NCI-H2029 treated with DMSO at 0.1 percent for 48 hours (cell line): ENCODE measurements at regions not wholly inside any gene's neighbourhood (a gene's known extent, or its start where the extent isn't known, plus 50 kb on each side); places are given as distances from the start of the nearest gene placed in this dataset.

Source experiments
- DNase-seq: peaks from one replicate; lab custom pipeline; 2025; lab: John Stamatoyannopoulos, UW

DNA sequence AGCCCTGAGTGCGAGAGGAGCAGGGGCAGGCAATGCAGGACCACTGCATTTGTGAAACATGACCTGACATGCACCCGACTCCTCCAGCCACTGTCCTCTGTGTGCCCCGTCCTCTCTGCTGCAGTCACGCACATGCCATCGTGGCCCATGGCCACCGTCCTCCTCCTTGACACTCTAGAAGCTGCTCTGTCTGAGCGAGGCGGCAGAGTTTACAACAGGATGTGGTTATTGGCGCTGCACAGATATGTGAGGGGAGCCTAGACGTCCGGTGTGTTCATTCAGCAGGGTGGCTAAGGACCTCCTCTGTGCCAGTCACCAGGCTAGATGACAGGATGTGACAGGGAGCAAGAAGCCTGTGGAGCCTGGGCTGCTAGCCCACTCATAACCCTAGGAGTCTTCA lies 277.8 kb downstream of the FOXO1 start:
- no peak for DNase-seq

- no peak for DNase-seq
These were observed 277.3 kb downstream of the FOXO1 start for GRCh38 chr13:40389081-40389641.

- no peak for DNase-seq
These were observed 276.0 kb downstream of the FOXO1 start for GRCh38 chr13:40390401-40390916.

- no peak for DNase-seq
These were observed 274.7 kb downstream of the FOXO1 start for GRCh38 chr13:40391788-40392187.

- no peak for DNase-seq
These were observed 272.0 kb downstream of the FOXO1 start for GRCh38 chr13:40394304-40394985.

DNA sequence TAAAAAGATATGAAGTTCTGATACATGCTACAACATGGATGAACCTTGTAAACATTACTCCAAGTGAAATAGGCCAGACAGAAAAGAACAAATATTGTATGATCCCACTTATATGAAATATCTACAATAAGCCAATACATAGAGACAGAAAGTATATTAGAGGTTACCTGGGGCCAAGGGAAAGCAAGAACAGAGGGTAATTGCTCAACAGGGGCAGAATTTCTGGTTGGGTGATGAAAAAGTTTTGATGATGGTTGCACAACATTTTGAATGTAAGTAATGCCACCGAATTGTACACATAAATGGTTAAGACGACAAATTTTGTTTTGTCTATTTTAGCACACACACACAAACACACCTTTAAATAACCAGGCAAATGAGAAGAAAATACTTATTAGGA lies 268.4 kb downstream of the FOXO1 start:
- DNase-seq = no peak

GRCh38 chr13:40399756-40400155 lies 266.7 kb downstream of the FOXO1 start:
- no peak for DNase-seq

GRCh38 chr13:40401911-40402776 lies 264.3 kb downstream of the FOXO1 start:
- DNase-seq = peak; percentile 6

- DNase-seq = no peak
These were observed 263.5 kb downstream of the FOXO1 start for GRCh38 chr13:40402931-40403431.

DNA sequence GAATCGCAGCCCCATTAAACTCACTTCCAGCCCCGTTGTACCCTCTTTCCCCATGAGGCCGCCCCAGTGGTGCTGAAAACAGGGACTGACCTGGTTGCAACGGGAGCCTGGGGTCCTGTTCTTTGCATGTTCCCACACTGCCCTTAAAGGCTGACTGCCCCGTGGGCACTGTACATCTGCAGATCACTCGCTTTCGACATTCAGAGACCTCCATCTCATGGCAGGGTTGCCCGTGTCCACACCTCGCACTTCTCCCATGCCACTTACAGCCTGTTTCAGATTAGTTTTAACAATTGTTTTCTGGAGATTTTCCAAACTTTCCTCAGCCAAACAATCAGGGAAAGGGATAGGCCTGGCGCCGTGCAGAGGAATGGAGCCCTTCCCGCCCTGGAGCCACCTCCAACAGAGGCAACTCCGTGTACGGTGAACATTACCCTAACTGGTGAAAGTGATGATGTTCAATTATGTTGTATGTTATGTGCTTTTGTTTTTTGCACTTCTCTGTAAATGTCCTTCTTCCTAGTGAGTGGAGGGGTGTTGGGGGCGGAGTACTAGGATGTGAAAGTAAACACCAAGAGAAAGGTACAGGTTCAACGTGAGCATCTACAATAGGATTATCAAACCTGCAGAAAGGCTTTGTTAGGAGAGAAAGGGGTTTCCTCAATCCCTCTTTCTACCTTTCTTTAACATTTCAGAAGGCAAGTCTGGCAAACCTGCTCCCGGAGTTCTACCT lies 262.8 kb downstream of the FOXO1 start:
- no peak for DNase-seq

- DNase-seq = no peak
These were observed 262.0 kb downstream of the FOXO1 start for GRCh38 chr13:40404407-40404806.

DNA sequence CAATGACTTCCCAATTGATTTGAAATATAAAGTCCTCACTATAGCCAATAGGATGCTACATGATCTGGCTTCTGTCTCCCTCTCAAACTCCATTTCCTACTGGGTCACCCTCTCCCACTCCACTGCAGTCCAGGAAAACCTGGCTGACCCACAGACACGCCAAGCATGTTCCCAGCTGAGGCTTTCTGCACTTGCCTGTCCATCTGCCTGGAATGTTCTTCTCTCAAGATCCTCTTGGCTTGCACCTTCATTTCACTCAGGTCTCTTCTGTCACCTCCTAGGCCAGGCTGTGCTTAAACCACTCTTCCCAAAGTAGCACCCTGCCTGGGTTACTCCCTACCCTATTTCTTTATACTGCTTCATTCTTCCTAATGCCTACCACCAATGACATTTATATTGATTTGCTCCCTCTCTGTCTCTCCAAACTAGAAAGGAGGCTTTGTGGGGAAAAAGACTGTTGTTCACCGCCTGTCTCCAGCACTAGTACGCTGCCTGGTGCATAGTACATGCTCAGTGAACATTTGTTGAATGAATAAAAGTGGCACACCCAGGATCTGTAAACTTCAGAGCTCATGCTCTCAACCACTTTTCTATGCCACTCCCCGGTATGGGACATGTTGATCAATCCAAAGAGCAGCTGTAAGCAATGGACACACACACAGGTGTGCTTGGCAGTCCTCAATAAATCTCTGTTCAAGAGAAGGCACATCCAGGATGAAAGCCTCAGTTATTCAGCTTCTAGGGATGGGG lies 261.3 kb downstream of the FOXO1 start:
- no peak for DNase-seq

- no peak for DNase-seq
These were observed 259.9 kb downstream of the FOXO1 start for GRCh38 chr13:40406405-40407120.

GRCh38 chr13:40407567-40407966 lies 258.9 kb downstream of the FOXO1 start:
- no peak for DNase-seq

GRCh38 chr13:40408602-40409001 lies 257.8 kb downstream of the FOXO1 start:
- DNase-seq = no peak

DNA sequence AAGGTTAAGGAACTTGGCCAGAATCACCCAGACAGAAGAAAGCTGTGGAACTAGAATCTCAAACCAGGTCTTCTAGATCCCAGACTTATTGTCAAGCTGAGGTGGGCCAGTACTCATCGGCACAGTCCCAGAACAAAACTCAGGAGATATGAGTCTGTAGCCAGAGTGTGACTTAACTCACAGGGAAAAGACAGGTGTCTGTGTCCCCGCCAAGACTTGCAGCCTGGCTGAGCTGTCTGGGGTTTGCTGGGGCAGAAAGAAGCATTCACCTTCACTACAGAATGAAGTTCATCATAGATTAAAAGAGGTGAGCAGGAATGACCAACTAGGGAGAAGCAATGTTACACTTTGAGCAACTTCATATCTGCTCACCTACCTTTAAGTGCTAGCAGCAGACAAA lies 257.2 kb downstream of the FOXO1 start:
- no peak for DNase-seq

DNA sequence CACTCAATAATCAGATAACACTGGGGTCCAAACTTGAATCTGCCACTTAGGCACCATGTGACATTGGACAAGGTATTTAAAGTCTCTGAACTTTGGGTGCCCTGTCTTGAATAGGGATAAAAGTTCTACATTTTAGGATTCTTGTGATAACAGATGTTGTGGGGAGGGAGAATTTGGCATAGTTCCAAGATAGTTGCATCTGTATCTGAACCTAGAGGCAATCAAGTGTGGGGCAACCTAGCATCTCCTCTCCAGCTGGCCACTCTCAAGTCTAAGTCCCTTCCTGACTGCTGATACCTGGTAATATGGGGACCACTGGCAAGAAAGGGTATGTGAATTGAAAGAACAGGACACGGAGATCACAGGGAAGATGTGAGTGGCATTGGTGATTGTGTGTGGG lies 256.1 kb downstream of the FOXO1 start:
- DNase-seq = no peak

GRCh38 chr13:40420160-40420740 lies 246.2 kb downstream of the FOXO1 start:
- no peak for DNase-seq

DNA sequence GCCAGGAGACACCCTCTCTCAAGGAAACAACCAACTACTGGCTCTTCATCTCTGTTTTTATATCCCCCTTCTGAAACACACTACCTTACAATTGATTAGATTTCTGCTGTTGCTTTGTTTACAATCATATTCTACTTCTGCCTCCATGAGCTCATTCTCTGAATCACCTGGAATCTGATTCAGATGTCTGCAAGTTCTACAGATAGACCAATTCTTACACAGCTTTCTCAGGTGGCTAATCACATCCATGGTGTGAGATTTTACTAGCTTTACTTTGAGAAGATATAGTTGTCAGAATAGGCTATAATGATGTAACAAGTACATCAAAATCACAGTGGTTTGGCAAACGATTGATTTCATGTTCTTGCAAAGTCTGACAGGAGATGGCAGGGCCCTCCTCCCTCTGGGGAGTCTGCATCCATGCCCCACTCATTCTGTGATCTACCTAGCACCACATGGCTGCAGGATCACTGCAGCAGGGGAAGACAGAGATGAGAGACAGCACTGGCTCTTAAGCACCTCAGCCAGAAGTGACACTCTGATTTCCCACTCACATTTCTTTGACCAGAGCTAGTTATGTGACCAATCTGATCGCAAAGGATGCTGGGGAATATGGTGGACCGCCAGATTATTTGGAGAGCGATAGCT lies 243.7 kb downstream of the FOXO1 start:
- no peak for DNase-seq

GRCh38 chr13:40428354-40428753 lies 238.1 kb downstream of the FOXO1 start:
- DNase-seq = no peak
